BJ (cell line): ENCODE measurements at regions not wholly inside any gene's neighbourhood (a gene's known extent, or its start where the extent isn't known, plus 50 kb on each side); places are given as distances from the start of the nearest gene placed in this dataset.

Experiments used
- CTCF ChIA-PET: fragments of 350-600 bp; formaldehyde crosslinking; extraction: SDS; loops from one replicate; lab custom pipeline; 2021; ENCODE audit warnings: antibody characterized with exemption, inconsistent platforms; lab: Yijun Ruan, JAX
- POLR2A ChIA-PET: fragments of 300-600 bp; sonication (Branson Sonifier 250); formaldehyde crosslinking; extraction: SDS; loops from one replicate; lab custom pipeline; 2021; ENCODE audit warnings: antibody characterized with exemption; lab: Charles Lee
- DNase-seq: peaks from one replicate; pipeline ENCODE4 v3.0.0-alpha.2; 2011; ENCODE audit warnings: low read depth
- H3K27me3 ChIP-seq: 2 replicates; pipeline ENCODE4 v1.6.0; 2011; ENCODE audit warnings: low read length; ENCODE audit not compliant: control insufficient read depth, insufficient read depth
- H3K36me3 ChIP-seq: 2 replicates; pipeline ENCODE4 v1.5.1; 2011; ENCODE audit warnings: low read length; ENCODE audit not compliant: control insufficient read depth, insufficient read depth
- H3K4me3 ChIP-seq: 2 replicates; pipeline ENCODE4 v1.5.1; 2011; ENCODE audit warnings: low read depth, mild to moderate bottlenecking, control low read depth, low read length
- TF ChIP-seq, protein P1 (sequence below): IDR thresholded peaks from 2 replicates; pipeline ENCODE4 v1.5.1; 2011; ENCODE audit warnings: low read depth, mild to moderate bottlenecking, control low read depth, inconsistent platforms, low read length, moderate library complexity; ENCODE audit not compliant: insufficient read depth

DNA sequence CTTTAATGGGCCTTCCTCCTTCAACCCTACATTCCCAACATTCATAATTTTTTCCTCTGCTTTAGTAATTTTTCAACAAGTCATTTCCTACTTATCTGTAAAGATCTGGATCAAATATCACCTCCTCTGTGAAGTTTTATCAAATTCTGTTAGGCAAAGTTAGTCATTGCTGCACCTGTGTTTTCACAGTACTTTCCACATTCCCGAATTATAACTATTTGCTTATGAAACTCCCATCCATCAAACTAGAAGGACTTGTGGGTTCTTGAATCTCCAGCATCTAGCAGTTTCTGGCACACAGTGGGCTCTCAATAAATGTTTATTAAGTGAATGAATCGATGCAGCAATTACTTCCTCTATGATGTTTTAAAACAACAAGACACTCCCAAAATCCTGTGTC, 257.6 kb downstream of the HDGFL1 start:
- no peak overlapping the region for H3K4me3 ChIP-seq
- TF ChIP-seq, protein P1, sequence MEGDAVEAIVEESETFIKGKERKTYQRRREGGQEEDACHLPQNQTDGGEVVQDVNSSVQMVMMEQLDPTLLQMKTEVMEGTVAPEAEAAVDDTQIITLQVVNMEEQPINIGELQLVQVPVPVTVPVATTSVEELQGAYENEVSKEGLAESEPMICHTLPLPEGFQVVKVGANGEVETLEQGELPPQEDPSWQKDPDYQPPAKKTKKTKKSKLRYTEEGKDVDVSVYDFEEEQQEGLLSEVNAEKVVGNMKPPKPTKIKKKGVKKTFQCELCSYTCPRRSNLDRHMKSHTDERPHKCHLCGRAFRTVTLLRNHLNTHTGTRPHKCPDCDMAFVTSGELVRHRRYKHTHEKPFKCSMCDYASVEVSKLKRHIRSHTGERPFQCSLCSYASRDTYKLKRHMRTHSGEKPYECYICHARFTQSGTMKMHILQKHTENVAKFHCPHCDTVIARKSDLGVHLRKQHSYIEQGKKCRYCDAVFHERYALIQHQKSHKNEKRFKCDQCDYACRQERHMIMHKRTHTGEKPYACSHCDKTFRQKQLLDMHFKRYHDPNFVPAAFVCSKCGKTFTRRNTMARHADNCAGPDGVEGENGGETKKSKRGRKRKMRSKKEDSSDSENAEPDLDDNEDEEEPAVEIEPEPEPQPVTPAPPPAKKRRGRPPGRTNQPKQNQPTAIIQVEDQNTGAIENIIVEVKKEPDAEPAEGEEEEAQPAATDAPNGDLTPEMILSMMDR: no peak
- H3K36me3 ChIP-seq: no peaks in the 10 kb centered on the region
- H3K27me3 ChIP-seq: no peaks in the 10 kb centered on the region
- no peak for DNase-seq
- ChIA-PET CTCF (interaction anchor here (0.6 kb wide), 1 partner anchor 9 kb away, joined by 4 read pairs; no protein-coding TSS in a partner anchor), POLR2A (interaction anchor here (1.0 kb wide), 1 partner anchor 1233 kb away, joined by 4 read pairs; the partner anchor contains the start of gene SOX4)

DNA sequence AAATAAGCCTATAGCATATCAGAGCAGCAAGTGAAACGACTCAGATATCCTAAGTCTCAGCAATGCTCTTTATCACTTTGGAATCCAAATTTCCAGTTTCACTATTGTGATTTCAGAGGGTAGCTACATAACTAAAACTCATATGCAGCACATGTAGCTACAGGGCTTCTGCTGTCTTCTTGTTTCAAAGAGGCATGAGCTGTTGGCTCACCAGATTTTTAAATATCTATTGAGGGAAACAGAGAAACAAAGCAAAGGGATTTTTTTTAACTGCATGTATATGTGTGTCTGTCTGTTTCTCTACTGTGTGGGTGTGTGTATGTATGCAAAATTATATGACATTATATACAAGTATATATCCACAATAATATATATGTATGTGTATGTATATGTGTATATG, 258.4 kb downstream of the HDGFL1 start:
- H3K27me3 ChIP-seq: no peaks in the 10 kb centered on the region
- H3K36me3 ChIP-seq: no peaks in the 10 kb centered on the region
- TF ChIP-seq, protein P1: no peak
- POLR2A ChIA-PET: interaction anchor here (1.0 kb wide), 1 partner anchor 1234 kb away, joined by 4 read pairs; the partner anchor contains the start of gene SOX4
- CTCF ChIA-PET: no interaction called here
- no peak overlapping the region for H3K4me3 ChIP-seq
- DNase-seq: no peak

DNA sequence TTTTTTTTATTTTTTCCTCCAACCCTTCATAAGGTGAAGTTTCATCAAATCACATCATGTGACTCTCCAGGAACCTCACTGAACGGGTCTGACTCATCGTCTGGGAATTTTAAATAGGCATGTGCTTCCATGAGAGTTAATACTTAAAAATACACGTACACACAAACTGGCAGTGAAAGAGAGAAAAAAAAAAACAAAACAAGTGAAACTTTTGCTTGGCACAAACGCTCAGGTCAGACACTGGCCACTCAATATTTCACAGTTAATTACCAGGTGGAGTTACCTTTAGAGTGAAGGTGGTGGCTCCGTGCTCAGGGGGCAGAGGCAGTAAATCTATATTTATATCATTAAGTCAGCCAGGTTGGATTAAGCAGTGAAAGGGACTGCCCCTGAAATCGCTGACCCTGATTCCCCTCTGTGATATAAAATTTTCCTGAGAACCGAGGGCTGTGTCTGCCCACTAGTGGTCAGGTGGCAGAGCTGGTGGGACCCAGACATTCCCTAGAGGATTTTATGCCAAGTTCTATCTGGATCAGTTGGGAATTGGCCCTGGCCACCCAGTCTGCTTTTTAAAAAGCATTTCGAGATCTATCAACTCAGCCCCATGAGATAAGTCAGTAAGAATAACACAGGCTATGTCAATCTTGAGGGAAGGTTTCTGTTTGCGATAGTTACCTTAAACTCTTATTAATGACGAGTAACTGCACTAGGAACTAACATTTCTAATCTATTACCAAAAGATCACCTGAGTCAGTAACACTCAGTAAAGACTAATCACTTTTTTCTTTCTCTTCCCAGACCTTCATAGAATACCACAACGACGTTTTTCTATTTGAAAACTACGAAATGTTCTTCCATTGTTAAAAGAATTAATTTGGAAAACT, 259.1 kb downstream of the HDGFL1 start:
- no peak overlapping the region for H3K4me3 ChIP-seq

DNA sequence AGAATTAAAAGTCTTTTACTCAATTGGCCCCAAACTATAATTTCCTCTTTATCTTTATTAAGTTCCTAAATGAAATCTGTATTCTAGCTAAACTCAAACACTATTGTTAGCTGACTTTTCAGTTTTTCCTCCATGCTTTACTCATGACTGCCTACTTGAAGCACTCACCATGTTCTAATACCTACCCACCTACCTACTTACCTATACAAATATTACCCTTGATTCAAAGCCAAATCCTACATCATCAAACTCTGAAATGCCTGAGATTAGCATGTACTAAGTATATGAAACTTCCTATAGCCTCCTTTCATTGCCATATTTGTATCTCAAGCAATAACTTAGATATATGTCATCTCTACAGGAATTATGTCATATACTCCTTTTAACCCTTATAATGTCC, 259.7 kb downstream of the HDGFL1 start:
- POLR2A ChIA-PET: no interaction called here
- no peaks in the 10 kb centered on the region for H3K36me3 ChIP-seq
- CTCF ChIA-PET: interaction anchor here (0.8 kb wide), 1 partner anchor 1240 kb away, joined by 3 read pairs; no protein-coding TSS in a partner anchor
- no peak for DNase-seq
- TF ChIP-seq, protein P1: no peak
- no peaks in the 10 kb centered on the region for H3K27me3 ChIP-seq
- H3K4me3 ChIP-seq: no peak overlapping the region

More for the DNA sequence above, 259.1 kb downstream of the HDGFL1 start:
- TF ChIP-seq, protein P1: peak; percentile 53
- ChIA-PET CTCF (interaction anchor here (0.8 kb wide), 1 partner anchor 1239 kb away, joined by 3 read pairs; no protein-coding TSS in a partner anchor), POLR2A (no interaction called here)
- no peaks in the 10 kb centered on the region for H3K27me3 ChIP-seq
- DNase-seq: peak; percentile 94
- no peaks in the 10 kb centered on the region for H3K36me3 ChIP-seq

DNA sequence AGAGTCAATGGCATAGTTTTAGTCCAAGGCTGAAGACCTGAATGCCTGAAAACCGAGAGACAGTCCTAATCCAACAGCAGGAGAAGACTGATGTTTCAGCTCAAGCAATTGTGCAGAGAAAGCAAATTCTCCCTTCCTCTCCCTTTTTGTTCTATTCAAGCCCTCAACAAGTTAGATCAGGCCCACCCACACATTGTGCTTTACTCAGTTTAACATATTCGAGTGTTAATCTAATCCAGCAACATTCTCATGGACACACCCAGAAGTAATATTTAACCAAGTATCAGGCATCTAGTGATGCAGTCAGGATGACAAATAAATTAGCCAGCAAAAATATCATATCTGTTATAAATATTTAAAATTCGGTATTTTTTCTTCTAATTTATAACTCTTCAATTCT, 261.1 kb downstream of the HDGFL1 start:
- no peak overlapping the region for H3K4me3 ChIP-seq
- DNase-seq: no peak
- POLR2A ChIA-PET: no interaction called here
- TF ChIP-seq, protein P1: no peak
- CTCF ChIA-PET: no interaction called here
- no peaks in the 10 kb centered on the region for H3K36me3 ChIP-seq
- no peaks in the 10 kb centered on the region for H3K27me3 ChIP-seq
